ENCODE measurements at regions not wholly inside any gene's neighbourhood (a gene's known extent, or its start where the extent isn't known, plus 50 kb on each side); places are given as distances from the start of the nearest gene placed in this dataset.

DNA sequence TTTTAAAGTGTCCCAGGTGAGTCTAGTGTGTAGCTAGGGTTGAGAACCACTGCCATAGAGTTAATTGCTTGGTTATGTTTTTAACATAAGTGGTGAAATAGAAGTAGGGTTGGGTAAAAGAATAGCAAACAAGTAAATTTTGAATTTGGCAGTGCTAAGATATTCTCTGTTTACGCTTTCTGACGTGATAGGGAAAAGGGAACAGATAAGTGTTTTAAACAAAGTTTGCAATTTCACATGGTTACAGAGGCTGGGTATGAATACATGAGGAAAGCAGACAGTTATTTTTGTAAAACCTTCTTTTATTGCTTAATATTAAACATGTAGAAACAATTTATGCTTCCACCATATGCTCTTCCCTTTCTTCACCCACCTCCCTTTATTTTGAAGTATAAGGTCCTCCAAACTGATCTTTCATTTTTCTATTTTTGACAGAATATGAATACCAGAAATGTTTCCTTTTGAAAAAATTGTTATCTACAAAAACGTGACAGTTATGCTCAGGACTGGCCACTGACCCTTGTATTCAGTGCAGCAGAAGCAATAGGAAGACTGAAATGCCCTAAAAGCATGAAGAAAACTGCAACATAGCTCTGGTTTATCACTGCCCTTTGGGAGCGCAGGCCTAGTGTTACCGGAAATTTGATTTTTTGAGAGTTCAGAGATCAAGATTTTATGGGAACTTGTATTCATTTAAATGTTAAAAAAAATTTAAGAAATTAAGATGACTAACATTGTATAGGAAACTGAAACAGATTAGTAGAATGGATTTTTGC is 214.4 kb upstream of the ARSJ start:
- no peak for TF ChIP-seq EZH2phosphoT487 (IDR thresholded peaks at IDR 0.05; ENCODE audit: borderline replicate concordance, low read depth, low read length)
- TF ChIP-seq, protein P1, sequence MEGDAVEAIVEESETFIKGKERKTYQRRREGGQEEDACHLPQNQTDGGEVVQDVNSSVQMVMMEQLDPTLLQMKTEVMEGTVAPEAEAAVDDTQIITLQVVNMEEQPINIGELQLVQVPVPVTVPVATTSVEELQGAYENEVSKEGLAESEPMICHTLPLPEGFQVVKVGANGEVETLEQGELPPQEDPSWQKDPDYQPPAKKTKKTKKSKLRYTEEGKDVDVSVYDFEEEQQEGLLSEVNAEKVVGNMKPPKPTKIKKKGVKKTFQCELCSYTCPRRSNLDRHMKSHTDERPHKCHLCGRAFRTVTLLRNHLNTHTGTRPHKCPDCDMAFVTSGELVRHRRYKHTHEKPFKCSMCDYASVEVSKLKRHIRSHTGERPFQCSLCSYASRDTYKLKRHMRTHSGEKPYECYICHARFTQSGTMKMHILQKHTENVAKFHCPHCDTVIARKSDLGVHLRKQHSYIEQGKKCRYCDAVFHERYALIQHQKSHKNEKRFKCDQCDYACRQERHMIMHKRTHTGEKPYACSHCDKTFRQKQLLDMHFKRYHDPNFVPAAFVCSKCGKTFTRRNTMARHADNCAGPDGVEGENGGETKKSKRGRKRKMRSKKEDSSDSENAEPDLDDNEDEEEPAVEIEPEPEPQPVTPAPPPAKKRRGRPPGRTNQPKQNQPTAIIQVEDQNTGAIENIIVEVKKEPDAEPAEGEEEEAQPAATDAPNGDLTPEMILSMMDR (conservative IDR thresholded peaks at IDR 0.05; ENCODE audit: low read length) = no peak

Data from OCI-LY7 (cell line).